ENCODE measurements at regions not wholly inside any gene's neighbourhood (a gene's known extent, or its start where the extent isn't known, plus 50 kb on each side); places are given as distances from the start of the nearest gene placed in this dataset.

DNA sequence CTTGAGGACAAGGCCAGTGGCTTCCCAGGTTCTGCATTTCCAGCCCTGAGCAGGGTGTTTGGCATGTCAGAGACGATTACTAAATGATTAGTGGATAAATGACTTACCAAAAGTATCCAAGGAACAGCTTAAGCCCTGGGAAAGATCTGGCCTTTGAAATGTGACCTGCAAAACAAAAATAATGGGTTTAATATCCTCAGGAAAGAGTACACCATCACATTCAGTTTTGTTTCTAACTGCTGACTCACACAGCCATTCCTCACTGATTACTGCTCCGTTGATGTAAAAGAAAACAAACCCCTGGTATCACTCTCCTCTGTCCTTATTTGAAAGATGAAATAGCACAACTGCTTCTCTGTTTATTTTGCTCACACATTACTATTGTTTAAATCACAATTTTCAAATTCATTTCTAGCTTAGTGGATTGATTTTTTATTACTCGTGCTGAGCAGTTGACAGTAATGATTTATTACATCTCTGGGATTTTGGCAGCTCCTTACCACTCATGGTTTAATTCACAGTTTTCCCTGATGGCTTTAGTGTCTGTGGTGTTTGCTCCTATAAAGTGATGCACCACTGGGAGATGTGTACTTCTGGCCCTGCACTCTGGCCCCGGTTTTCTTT is 117.0 kb downstream of the CBLL2 start:
- H3K4me3 ChIP-seq (ENCODE audit: low read depth, low read length) = no peak overlapping the region
- no peak for DNase-seq (ENCODE audit: low read depth)

DNA sequence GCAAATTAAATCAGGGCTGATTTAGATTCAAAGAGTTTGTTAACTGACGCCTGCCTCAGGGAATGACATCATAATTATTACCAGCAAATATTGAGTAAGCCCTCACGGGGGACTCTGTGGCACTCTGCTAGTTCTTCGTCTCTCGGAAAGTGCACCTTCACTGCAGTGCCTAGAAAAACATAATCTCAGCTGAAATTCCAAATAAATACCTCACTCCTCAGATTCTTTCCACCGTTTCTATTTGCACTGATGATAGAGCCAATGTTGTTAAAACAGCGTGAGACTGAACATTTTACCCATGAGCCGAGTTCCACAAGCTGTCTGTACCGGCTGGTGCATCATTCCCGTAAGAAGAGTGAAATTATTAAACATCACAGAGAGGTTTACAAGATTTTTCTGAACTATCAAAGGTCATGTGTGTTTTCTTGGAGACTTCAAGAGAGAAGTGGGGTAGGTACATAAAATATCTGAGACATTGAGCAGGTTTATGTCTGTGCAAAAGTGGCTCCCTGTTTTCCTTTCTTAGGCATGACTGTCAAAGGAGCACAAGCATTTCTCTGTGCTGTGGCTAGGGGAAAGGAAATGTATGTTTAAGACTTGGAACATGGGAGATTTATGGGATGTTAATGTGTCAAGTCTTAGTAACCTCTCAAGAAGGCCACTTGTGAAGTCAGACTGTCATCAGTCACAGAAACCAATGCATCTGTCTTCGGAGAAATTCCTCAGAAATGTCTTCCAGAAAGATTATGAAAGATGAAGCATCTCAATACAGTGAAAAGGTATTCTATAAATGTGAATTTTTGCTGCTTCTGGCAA is 119.6 kb downstream of the CBLL2 start:
- no peak overlapping the region for H3K4me3 ChIP-seq (ENCODE audit: low read depth, low read length)
- no peak for DNase-seq (ENCODE audit: low read depth)
- TF ChIP-seq, protein P1, sequence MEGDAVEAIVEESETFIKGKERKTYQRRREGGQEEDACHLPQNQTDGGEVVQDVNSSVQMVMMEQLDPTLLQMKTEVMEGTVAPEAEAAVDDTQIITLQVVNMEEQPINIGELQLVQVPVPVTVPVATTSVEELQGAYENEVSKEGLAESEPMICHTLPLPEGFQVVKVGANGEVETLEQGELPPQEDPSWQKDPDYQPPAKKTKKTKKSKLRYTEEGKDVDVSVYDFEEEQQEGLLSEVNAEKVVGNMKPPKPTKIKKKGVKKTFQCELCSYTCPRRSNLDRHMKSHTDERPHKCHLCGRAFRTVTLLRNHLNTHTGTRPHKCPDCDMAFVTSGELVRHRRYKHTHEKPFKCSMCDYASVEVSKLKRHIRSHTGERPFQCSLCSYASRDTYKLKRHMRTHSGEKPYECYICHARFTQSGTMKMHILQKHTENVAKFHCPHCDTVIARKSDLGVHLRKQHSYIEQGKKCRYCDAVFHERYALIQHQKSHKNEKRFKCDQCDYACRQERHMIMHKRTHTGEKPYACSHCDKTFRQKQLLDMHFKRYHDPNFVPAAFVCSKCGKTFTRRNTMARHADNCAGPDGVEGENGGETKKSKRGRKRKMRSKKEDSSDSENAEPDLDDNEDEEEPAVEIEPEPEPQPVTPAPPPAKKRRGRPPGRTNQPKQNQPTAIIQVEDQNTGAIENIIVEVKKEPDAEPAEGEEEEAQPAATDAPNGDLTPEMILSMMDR (IDR thresholded peaks at IDR 0.05; ENCODE audit: low read depth, low read length, missing control alignments) = no peak

More for the DNA sequence above, 117.0 kb downstream of the CBLL2 start:
- TF ChIP-seq, protein P1 (IDR thresholded peaks at IDR 0.05; ENCODE audit: low read depth, low read length, missing control alignments) = no peak

DNA sequence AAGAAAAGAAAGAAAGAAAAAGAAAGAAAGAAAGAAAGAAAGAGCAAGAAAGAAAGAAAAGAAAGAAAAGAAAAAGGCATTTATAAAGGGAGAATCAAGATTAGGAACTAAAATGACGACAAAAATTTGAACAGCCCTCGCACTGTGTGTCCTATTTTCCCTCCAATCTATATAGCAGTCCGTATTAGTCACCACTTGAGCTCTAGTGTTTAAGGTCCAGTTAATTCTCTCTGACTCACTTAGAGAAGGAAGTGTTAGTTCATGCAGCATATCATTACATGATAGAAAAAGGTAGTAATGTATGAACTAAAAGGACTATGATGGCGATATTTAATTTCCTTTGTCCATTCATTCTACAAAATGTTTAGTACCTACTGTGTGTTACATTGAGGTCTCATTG is 122.7 kb downstream of the CBLL2 start:
- TF ChIP-seq, protein P1 (IDR thresholded peaks at IDR 0.05; ENCODE audit: low read depth, low read length, missing control alignments) = no peak
- H3K4me3 ChIP-seq (ENCODE audit: low read depth, low read length) = no peak overlapping the region
- DNase-seq (ENCODE audit: low read depth) = no peak

DNA sequence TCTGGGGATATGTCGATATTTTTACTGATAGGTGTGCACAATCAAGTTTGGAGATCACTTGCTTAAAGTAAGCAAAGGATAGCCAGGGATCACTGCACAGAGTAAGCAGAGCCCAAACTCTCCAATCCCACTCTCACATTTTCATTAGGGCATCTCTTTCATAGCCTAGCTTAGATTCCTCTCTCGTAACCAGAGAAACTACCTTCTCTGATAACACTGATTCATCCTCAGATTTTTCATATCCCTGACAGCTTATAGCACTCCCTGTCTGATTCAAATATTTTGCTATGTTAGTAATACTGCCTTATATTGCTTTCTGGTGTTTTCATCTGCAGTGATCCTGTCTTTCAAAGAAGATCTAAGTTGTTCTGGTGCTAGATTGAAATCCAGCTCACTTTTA is 123.7 kb downstream of the CBLL2 start:
- TF ChIP-seq, protein P1 (IDR thresholded peaks at IDR 0.05; ENCODE audit: low read depth, low read length, missing control alignments) = no peak
- H3K4me3 ChIP-seq (ENCODE audit: low read depth, low read length) = no peak overlapping the region
- no peak for DNase-seq (ENCODE audit: low read depth)

DNA sequence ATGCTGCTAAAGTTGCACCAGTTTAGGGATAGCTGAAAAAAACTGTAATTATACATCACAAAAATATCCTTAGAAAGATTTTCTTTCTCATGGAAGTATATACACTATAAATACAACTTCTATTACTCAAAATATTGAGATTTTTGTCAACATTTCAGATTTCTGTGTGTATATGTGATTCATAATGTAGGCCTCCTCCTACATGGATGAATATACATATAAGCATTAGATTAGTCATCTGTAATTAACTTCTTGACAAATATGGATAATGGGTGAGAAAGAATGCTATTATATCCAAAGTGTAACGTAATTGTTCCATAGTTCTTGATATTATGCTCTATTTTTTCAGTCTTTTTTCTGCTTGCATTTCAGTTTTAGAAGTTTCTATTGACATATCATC is 124.9 kb downstream of the CBLL2 start:
- TF ChIP-seq, protein P1 (IDR thresholded peaks at IDR 0.05; ENCODE audit: low read depth, low read length, missing control alignments) = no peak
- H3K4me3 ChIP-seq (ENCODE audit: low read depth, low read length) = no peak overlapping the region
- no peak for DNase-seq (ENCODE audit: low read depth)

DNA sequence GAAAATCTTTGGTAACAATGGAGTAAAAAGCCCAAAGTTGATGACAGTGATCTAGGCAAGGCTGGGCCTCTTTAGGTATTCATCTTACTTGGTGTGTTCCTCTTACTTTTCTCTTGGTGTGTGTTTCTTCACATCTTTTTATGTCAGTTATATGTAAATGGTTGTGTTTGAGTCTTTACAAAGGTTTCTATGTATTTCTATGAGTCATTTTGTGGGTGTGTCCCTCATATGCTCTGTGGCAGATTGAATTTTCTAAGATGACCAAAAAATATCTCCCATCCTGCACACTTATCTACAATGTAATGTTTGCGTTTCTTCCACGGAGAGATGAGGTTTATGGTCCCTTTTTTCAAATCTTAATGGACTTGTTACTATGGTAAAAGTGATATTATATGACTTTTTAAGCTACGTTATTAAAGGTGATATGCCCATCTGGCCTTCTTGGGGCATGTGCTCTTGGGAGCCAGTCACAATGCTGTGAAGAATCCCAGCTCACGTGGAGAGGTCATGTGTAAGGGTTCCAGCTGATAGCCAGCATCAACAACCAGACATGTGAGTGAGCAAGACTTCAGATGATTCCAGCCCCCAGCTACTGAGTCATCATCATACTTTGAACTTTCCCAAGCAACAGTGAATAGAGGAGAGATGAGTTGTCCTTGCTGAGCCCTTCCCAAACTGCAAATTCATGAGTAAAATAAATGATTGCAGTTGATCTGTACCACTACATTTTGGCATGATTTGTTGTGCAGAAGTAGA is 126.9 kb downstream of the CBLL2 start:
- DNase-seq (ENCODE audit: low read depth) = no peak
- TF ChIP-seq, protein P1 (IDR thresholded peaks at IDR 0.05; ENCODE audit: low read depth, low read length, missing control alignments) = no peak
- H3K4me3 ChIP-seq (ENCODE audit: low read depth, low read length) = no peak overlapping the region
